GM12878 (cell line): ENCODE measurements at regions not wholly inside any gene's neighbourhood (a gene's known extent, or its start where the extent isn't known, plus 50 kb on each side); places are given as distances from the start of the nearest gene placed in this dataset.
A peak's percentile ranks its signal among the peaks of the same experiment; 100 is the strongest.

Experiments used
- ATAC-seq: fragments of 200-7000 bp; cut with Tn5 transposase; 3 replicates; pipeline ENCODE4 v1.9.1; 2020; ENCODE audit warnings: mild to moderate bottlenecking, moderate library complexity
- BruUV-seq: library from RNA; stranded (reverse); fragments of 400-500 nt; replicated peaks from 2 replicates; lab custom pipeline; 2021; lab: Mats Ljungman, UMichigan
- CTCF ChIA-PET: fragments of 300-600 bp; sonication (Branson Sonifier 250); formaldehyde crosslinking; extraction: SDS; loops from one replicate; lab custom pipeline; 2021; ENCODE audit warnings: inconsistent platforms; lab: Yijun Ruan, JAX
- POLR2A ChIA-PET: fragments of 350-600 bp; formaldehyde crosslinking; extraction: SDS; loops from one replicate; lab custom pipeline; 2021; ENCODE audit warnings: inconsistent platforms; lab: Charles Lee
- RAD21 ChIA-PET: fragments of 300-600 bp; sonication (Branson Sonifier 250); formaldehyde crosslinking; loops from one replicate; lab custom pipeline; 2023; ENCODE audit warnings: antibody characterized with exemption; ENCODE audit not compliant: unreplicated experiment; lab: Charles Lee
- SMC1A ChIA-PET: fragments of 300-600 bp; sonication (Branson Sonifier 250); formaldehyde crosslinking; loops from one replicate; lab custom pipeline; 2023; ENCODE audit not compliant: unreplicated experiment, uncharacterized antibody; lab: Charles Lee
- DNase-seq: peaks from one replicate; pipeline ENCODE4 v3.0.0-alpha.2; 2011; ENCODE audit warnings: low read depth, low spot score
- FAIRE-seq: peaks from 3 replicates; lab custom pipeline; 2011; peaks lifted over from hg19 to GRCh38; lab: Jason Lieb, UNC
- H2AFZ ChIP-seq: 2 replicates; pipeline ENCODE4 v1.6.0; 2011; ENCODE audit warnings: low read depth, low read length, control low read depth; ENCODE audit not compliant: control insufficient read depth
- H3K27ac ChIP-seq: 2 replicates; pipeline ENCODE4 v1.5.1; 2011; ENCODE audit warnings: control low read depth; ENCODE audit not compliant: control insufficient read depth, insufficient read depth
- H3K27me3 ChIP-seq, 2 experiments: replicated peaks in 1 of 2; 2 replicates each; pipeline versions ENCODE4 v1.6.0 to v1.6.1; 2011; ENCODE audit warnings: low read length in 1 of 2; ENCODE audit not compliant: control insufficient read depth in 2 of 2, insufficient read depth in 2 of 2
- H3K36me3 ChIP-seq, 2 experiments: 2 replicates each; pipeline ENCODE4 v1.5.1; 2011; ENCODE audit warnings: low read length in 1 of 2; ENCODE audit not compliant: control insufficient read depth in 2 of 2, insufficient read depth in 2 of 2
- H3K4me1 ChIP-seq: 2 replicates; pipeline ENCODE4 v1.6.1; 2011; ENCODE audit warnings: mild to moderate bottlenecking, low read length, moderate library complexity, mixed read lengths; ENCODE audit not compliant: control insufficient read depth, insufficient read depth
- H3K4me2 ChIP-seq: 2 replicates; pipeline ENCODE4 v1.6.0; 2011; ENCODE audit warnings: control low read depth; ENCODE audit not compliant: control insufficient read depth, insufficient read depth
- H3K4me3 ChIP-seq: fragments of 200-600 bp; sonication (generic); 2 replicates; pipeline ENCODE4 v1.5.1; 2016
- H3K79me2 ChIP-seq: 2 replicates; pipeline ENCODE4 v1.6.0; 2011; ENCODE audit warnings: low read length; ENCODE audit not compliant: control insufficient read depth, insufficient read depth
- H3K9ac ChIP-seq: 2 replicates; pipeline ENCODE4 v1.8.0; 2011; ENCODE audit warnings: low read length, control low read depth, mixed read lengths; ENCODE audit not compliant: control insufficient read depth, insufficient read depth
- H3K9me3 ChIP-seq: replicated peaks from 3 replicates; pipeline ENCODE4 v1.5.1; 2011; ENCODE audit warnings: mild to moderate bottlenecking, low read length; ENCODE audit not compliant: control insufficient read depth, insufficient read depth
- H4K20me1 ChIP-seq: 2 replicates; pipeline ENCODE4 v1.6.0; 2011; ENCODE audit not compliant: control insufficient read depth, insufficient read depth
- ATF7 ChIP-seq: fragments of 450-650 bp; IDR thresholded peaks from 2 replicates; pipeline ENCODE4 v1.6.1; 2016; ENCODE audit warnings: low read depth, mild to moderate bottlenecking
- BMI1 ChIP-seq: fragments of 450-650 bp; IDR thresholded peaks from 2 replicates; pipeline ENCODE4 v1.6.1; 2016; ENCODE audit warnings: mild to moderate bottlenecking, moderate library complexity, borderline replicate concordance
- CREM ChIP-seq: IDR thresholded peaks from 2 replicates; pipeline ENCODE4 v1.6.1; 2014; ENCODE audit warnings: antibody characterized with exemption, low read depth
- DPF2 ChIP-seq: fragments of 450-650 bp; IDR thresholded peaks from 2 replicates; pipeline ENCODE4 v1.6.1; 2017; ENCODE audit warnings: mild to moderate bottlenecking
- ETV6 ChIP-seq, 2 experiments: fragments of 450-650 bp in 1 of 2; IDR thresholded peaks in 1 of 2; conservative IDR thresholded peaks in 1 of 2; 2 replicates each; pipeline ENCODE4 v1.6.1; 2014; ENCODE audit warnings: antibody characterized with exemption in 1 of 2, borderline replicate concordance in 1 of 2, low read depth in 1 of 2, mild to moderate bottlenecking in 1 of 2, moderate library complexity in 1 of 2
- GABPA ChIP-seq: IDR thresholded peaks from 2 replicates; pipeline ENCODE4 v1.6.1; 2014; ENCODE audit warnings: antibody characterized with exemption, low read depth, mild to moderate bottlenecking, inconsistent platforms
- HDAC2 ChIP-seq: fragments of 200-600 bp; sonication (generic); IDR thresholded peaks from 2 replicates; pipeline ENCODE4 v1.6.1; 2017
- IRF3 ChIP-seq: fragments of 450-650 bp; IDR thresholded peaks from 2 replicates; pipeline ENCODE4 v1.6.1; 2014; ENCODE audit warnings: mild to moderate bottlenecking
- MAX ChIP-seq: IDR thresholded peaks from 2 replicates; pipeline ENCODE4 v1.6.1; 2012; ENCODE audit warnings: low read depth, low read length, improper control_type of control experiment
- RUNX3 ChIP-seq: IDR thresholded peaks from 2 replicates; pipeline ENCODE4 v1.6.1; 2012; ENCODE audit warnings: low read length, inconsistent platforms
- SKIL ChIP-seq: fragments of 450-650 bp; IDR thresholded peaks from 2 replicates; pipeline ENCODE4 v1.6.1; 2017; ENCODE audit warnings: mild to moderate bottlenecking, low read depth, inconsistent platforms; ENCODE audit not compliant: poor library complexity, severe bottlenecking
- SREBF2 ChIP-seq: IDR thresholded peaks from 2 replicates; pipeline ENCODE4 v1.6.1; 2012; ENCODE audit warnings: mild to moderate bottlenecking, low read length
- SUZ12 ChIP-seq: fragments of 200-600 bp; sonication (generic); IDR thresholded peaks from one replicate; pipeline ENCODE4 v1.6.1; 2018; ENCODE audit warnings: antibody characterized with exemption, mild to moderate bottlenecking; ENCODE audit not compliant: unreplicated experiment
- ZBTB33 ChIP-seq: fragments of 450-650 bp; IDR thresholded peaks from 2 replicates; pipeline ENCODE4 v1.6.1; 2017; ENCODE audit warnings: mild to moderate bottlenecking
- WGBS: methylation state at CpG from one replicate; pipeline ENCODE4 v1.1.6; 2016; ENCODE audit warnings: low lambda C conversion rate; ENCODE audit not compliant: insufficient replicate concordance, insufficient coverage; ENCODE audit errors: missing lambda C conversion rate; 5-methylcytosine and 5-hydroxymethylcytosine counted together
- in situ Hi-C: fragments of 300-500 bp; cut with MboI; formaldehyde crosslinking; loops from 9 replicates; pipeline ENCODE4 v1.14.3; 2018; ENCODE audit warnings: mixed read lengths
- intact Hi-C: fragments of 100-400 bp; cut with micrococcal nuclease; formaldehyde crosslinking; loops from one replicate; pipeline ENCODE4 v1.14.2; 2022; ENCODE audit not compliant: unreplicated experiment

- FAIRE-seq = no peak
- H3K9me3 ChIP-seq = no peaks in the 10 kb centered on the region
- no peak overlapping the region for H3K4me3 ChIP-seq
- H3K4me2 ChIP-seq = no peak overlapping the region
- no peaks in the 10 kb centered on the region for H3K79me2 ChIP-seq
- ChIA-PET SMC1A (no interaction called here), POLR2A (no interaction called here), RAD21 (no interaction called here), CTCF (no interaction called here)
- 0% methylated on average over 2 of the region's 2 CpGs for WGBS
- in situ Hi-C loops (no loop called here), intact Hi-C loops (no loop called here)
- no peaks in the 10 kb centered on the region for H3K4me1 ChIP-seq
- TF ChIP-seq GABPA (no peak), RUNX3 (peak; percentile 71), ATF7 (no peak), SUZ12 (no peak), IRF3 (no peak), BMI1 (no peak), CREM (no peak), HDAC2 (no peak)
- ATAC-seq = no peak
- H3K27me3 ChIP-seq = no peaks in the 10 kb centered on the region; a peak in 1 of 4 replicates
- H3K36me3 ChIP-seq = no peaks in the 10 kb centered on the region
- no peak for DNase-seq
- no peak overlapping the region for H3K9ac ChIP-seq
- no TSS peak for BruUV-seq
- H4K20me1 ChIP-seq = no peaks in the 10 kb centered on the region
- no peak overlapping the region for H2AFZ ChIP-seq
- H3K27ac ChIP-seq = no peak overlapping the region
Measured at GRCh38 chr2:198518935-198519334, 714.5 kb downstream of the PLCL1 start.

- FAIRE-seq = no peak
- Histone ChIP-seq H3K4me1 (no peaks in the 10 kb centered on the region), H3K27me3 (no peaks in the 10 kb centered on the region; a peak in 1 of 4 replicates), H3K36me3 (no peaks in the 10 kb centered on the region), H3K79me2 (no peaks in the 10 kb centered on the region), H4K20me1 (no peaks in the 10 kb centered on the region), H2AFZ (no peak overlapping the region), H3K4me2 (no peak overlapping the region), H3K27ac (no peak overlapping the region), H3K9ac (no peak overlapping the region), H3K9me3 (no peaks in the 10 kb centered on the region), H3K4me3 (no peak overlapping the region)
- no peak for DNase-seq
- ChIA-PET SMC1A (interaction anchor here (1.3 kb wide), 1 partner anchor 26 kb away, joined by 4 read pairs; no protein-coding TSS in a partner anchor), RAD21 (no interaction called here), POLR2A (no interaction called here), CTCF (no interaction called here)
- ATAC-seq = no peak
- no TSS peak for BruUV-seq
- intact Hi-C loops (no loop called here), in situ Hi-C loops (no loop called here)
- WGBS = 0% methylated on average over 2 of the region's 2 CpGs
- no peak for TF ChIP-seq ZBTB33
- TF ChIP-seq SREBF2 = no peak
- no peak for TF ChIP-seq ETV6 (conservative IDR thresholded peaks at IDR 0.05 in 1 of 2, IDR thresholded peaks at IDR 0.05 in 1 of 2; ENCODE audit: borderline replicate concordance in 1 of 2, low read depth in 1 of 2)
- no peak for TF ChIP-seq SKIL
- no peak for TF ChIP-seq GABPA
- no peak for TF ChIP-seq MAX
- no peak for TF ChIP-seq DPF2
Measured at GRCh38 chr2:198517976-198518375, 713.6 kb downstream of the PLCL1 start.
